ENCODE measurements at regions not wholly inside any gene's neighbourhood (a gene's known extent, or its start where the extent isn't known, plus 50 kb on each side); places are given as distances from the start of the nearest gene placed in this dataset.
"Not testable (repeated sequence)": the region's sequence is repeated elsewhere in the genome, so short reads cannot be mapped to it uniquely, and the experiment has no call there.

DNA sequence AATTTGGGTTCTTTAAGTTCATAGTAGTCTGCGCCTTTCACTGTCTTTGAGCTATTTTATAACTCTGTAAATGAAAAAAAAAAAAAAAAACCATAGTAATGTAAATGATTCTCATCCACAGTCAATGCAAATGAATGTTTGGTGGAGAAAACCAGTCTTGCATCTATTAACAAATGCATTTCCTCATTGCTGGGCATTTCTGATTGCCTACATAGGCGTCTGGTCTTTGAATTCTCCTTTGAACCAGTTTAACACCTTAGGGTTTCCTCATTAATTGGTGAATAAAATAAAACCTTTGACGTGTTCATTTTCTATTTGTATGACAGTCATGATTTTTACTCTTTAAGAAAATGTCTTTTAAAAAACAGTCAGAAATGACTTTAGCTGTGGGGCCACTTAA is 114.8 kb downstream of the C12orf75 start:
- 85% methylated on average over 3 of the region's 3 CpGs for WGBS
- Histone ChIP-seq H3K27me3 (no peaks in the 10 kb centered on the region), H3K4me1 (peaks cover 0 to 5% (median 0%) of the 10 kb centered on the region in 4 donors), H3K36me3 (no peaks in the 10 kb centered on the region), H3K27ac (replicated peaks in 1 of 4) (peak overlapping the region in 1 of 4 donors; percentile 0), H3K9me3 (peaks cover 0 to 5% (median 0%) of the 10 kb centered on the region in 4 donors), H3K4me3 (no peak overlapping the region)
- intact Hi-C loops (cut with DNase I), result no loop called here
- TF ChIP-seq, protein P1, sequence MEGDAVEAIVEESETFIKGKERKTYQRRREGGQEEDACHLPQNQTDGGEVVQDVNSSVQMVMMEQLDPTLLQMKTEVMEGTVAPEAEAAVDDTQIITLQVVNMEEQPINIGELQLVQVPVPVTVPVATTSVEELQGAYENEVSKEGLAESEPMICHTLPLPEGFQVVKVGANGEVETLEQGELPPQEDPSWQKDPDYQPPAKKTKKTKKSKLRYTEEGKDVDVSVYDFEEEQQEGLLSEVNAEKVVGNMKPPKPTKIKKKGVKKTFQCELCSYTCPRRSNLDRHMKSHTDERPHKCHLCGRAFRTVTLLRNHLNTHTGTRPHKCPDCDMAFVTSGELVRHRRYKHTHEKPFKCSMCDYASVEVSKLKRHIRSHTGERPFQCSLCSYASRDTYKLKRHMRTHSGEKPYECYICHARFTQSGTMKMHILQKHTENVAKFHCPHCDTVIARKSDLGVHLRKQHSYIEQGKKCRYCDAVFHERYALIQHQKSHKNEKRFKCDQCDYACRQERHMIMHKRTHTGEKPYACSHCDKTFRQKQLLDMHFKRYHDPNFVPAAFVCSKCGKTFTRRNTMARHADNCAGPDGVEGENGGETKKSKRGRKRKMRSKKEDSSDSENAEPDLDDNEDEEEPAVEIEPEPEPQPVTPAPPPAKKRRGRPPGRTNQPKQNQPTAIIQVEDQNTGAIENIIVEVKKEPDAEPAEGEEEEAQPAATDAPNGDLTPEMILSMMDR (IDR thresholded peaks at IDR 0.05), result no peak
- TF ChIP-seq POLR2AphosphoS5 (IDR thresholded peaks at IDR 0.05), result no peak
- TF ChIP-seq EP300 (IDR thresholded peaks at IDR 0.05), result no peak
- no peak for DNase-seq (ENCODE audit: extremely low spot score)

DNA sequence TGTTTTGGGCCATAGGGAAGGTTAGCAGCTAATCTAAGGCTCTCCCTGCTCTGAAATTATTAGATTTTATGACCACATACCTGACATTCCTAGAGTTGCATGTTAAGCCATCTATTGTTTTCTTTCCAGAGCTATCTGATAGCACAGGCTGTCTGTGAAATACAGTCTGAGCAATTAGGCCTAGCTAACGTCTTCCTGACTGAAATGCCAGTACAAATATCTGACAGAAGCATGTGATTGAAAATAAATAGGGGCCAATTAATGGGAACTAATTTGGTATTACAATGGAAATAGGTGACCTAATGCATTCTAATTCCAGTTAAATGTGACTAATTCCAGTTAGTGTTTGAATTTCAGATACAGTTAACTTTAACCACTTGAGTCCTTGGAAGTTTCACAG is 115.2 kb downstream of the C12orf75 start:
- peak overlapping the region in 3 of 4 donors; percentile 5 to 34 (median 30) for H3K27ac ChIP-seq (replicated peaks in 1 of 4)
- intact Hi-C loops (cut with DNase I), result no loop called here
- DNase-seq (ENCODE audit: extremely low spot score), result no peak

DNA sequence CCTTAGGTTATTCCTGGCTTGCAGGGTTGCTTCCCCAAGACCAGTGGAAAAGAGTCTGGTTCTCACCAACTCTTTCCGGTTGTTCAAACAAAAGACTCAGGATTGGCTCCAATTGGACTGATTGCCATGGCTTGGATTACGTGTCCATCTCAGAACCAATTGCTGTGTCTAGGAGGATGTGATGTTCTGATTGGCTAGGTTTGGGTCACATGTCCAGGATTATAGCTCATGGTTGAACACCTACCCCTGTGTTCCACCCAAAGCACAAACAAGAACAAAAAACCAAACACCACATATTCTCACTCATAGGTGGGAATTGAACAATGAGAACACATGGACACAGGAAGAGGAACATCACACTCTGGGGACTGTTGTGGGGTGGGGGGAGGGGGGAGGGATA is 116.0 kb downstream of the C12orf75 start:
- H3K9me3 ChIP-seq; H3K36me3 ChIP-seq; H3K4me1 ChIP-seq; DNase-seq (ENCODE audit: extremely low spot score); intact Hi-C loops (cut with DNase I); H3K27me3 ChIP-seq; H3K4me3 ChIP-seq: not testable (repeated sequence)
- WGBS, result 96% methylated on average over 2 of the region's 2 CpGs
- peak overlapping the region in 3 of 4 donors; percentile 5 to 34 (median 30) for H3K27ac ChIP-seq (replicated peaks in 1 of 4)

More for the DNA sequence above, 115.2 kb downstream of the C12orf75 start:
- 35% methylated on average over 1 of the region's 1 CpG for WGBS
- Histone ChIP-seq H3K36me3 (no peaks in the 10 kb centered on the region), H3K9me3 (peaks cover 0 to 5% (median 0%) of the 10 kb centered on the region in 4 donors), H3K4me1 (peaks cover 0 to 5% (median 0%) of the 10 kb centered on the region in 4 donors), H3K27me3 (no peaks in the 10 kb centered on the region), H3K4me3 (no peak overlapping the region)
- TF ChIP-seq POLR2AphosphoS5 (IDR thresholded peaks at IDR 0.05) (peak in 1 of 2 donors; percentile 35), POLR2A (IDR thresholded peaks at IDR 0.05; ENCODE audit: low read depth) (no peak), EP300 (IDR thresholded peaks at IDR 0.05) (no peak)
- TF ChIP-seq, protein P1 (IDR thresholded peaks at IDR 0.05), result no peak

DNA sequence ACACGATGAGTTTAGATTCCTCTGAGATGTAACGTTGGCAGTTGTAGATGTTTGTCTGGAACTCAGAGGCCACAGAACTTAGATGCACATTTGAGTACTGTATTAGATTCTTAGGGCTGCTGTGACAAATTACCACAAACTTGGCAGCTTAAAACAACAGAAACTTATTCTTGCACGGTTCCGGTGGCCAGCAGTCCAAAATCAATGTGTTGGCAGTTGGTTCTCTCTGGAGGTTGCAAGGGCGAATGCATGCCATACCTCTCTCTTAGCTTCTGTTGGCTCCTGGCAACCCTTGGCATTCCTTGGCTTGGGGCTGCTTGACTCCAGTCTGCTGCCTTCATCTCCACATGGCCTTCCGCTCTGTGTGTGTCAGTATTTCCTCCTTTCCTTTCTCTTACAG is 118.9 kb downstream of the C12orf75 start:
- 83% methylated on average over 6 of the region's 6 CpGs for WGBS
- TF ChIP-seq POLR2AphosphoS5 (IDR thresholded peaks at IDR 0.05), result no peak
- TF ChIP-seq, protein P1 (IDR thresholded peaks at IDR 0.05), result no peak
- no peak for TF ChIP-seq POLR2A (IDR thresholded peaks at IDR 0.05; ENCODE audit: low read depth)
- no peak for TF ChIP-seq EP300 (IDR thresholded peaks at IDR 0.05)

DNA sequence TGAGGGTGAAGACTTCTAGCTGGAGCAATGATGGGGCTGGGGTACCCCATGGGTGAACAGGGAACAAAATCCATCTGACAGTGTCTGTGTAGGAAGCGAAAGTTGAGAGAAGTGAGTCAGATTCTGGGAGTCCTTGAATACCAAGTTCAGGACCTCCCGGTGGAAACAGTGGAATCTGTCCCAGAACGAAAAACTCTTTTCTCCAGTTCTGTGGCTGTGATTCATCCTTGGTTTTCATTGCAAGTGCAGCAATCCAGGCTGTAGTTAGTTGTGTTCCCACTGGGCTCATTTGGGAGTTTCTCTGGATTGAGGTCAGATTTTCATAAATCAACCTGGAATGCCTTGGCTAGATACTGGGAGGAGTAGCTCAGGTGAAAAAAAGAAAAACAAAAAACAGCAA is 120.7 kb downstream of the C12orf75 start:
- DNase-seq (ENCODE audit: extremely low spot score), result no peak
- 87% methylated on average over 3 of the region's 3 CpGs for WGBS
- H3K27me3 ChIP-seq, result no peaks in the 10 kb centered on the region
- H3K4me3 ChIP-seq, result no peak overlapping the region
- no peaks in the 10 kb centered on the region for H3K9me3 ChIP-seq
- no peaks in the 10 kb centered on the region for H3K36me3 ChIP-seq
- intact Hi-C loops (cut with DNase I), result no loop called here
- H3K27ac ChIP-seq (replicated peaks in 1 of 4), result no peak overlapping the region
- no peaks in the 10 kb centered on the region for H3K4me1 ChIP-seq
- TF ChIP-seq POLR2A (IDR thresholded peaks at IDR 0.05; ENCODE audit: low read depth) (no peak), EP300 (IDR thresholded peaks at IDR 0.05) (no peak), POLR2AphosphoS5 (IDR thresholded peaks at IDR 0.05) (no peak)
- TF ChIP-seq, protein P1 (IDR thresholded peaks at IDR 0.05), result no peak

More for the DNA sequence above, 118.9 kb downstream of the C12orf75 start:
- Histone ChIP-seq H3K27ac (replicated peaks in 1 of 4) (no peak overlapping the region), H3K9me3 (no peaks in the 10 kb centered on the region), H3K4me1 (peaks cover 0 to 5% (median 0%) of the 10 kb centered on the region in 4 donors), H3K36me3 (no peaks in the 10 kb centered on the region), H3K4me3 (no peak overlapping the region), H3K27me3 (no peaks in the 10 kb centered on the region)
- intact Hi-C loops (cut with DNase I), result no loop called here
- no peak for DNase-seq (ENCODE audit: extremely low spot score)

Measured in esophagus muscularis mucosa (tissue), 4 donors.